ENCODE measurements at regions not wholly inside any gene's neighbourhood (a gene's known extent, or its start where the extent isn't known, plus 50 kb on each side); places are given as distances from the start of the nearest gene placed in this dataset.

DNA sequence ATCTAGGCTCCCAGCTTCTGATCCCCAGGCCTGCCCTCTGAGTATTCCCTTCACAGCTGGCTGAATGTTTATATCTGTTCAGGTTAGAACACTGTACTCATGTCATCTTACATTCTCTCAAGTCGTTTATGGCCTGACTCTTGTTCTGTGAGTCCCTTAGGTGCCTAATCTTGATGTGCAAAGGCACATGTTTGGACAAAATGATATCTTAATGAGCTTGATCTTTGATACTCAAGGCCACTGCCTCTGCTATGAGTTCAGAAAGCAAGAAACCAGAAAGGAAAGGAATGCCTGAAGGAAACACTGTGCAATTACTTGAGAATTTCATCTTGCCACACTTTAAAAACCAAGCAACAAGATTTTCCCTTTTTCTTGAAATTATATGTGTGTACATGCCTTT, 391.8 kb upstream of the ZNF608 start:
- DNase-seq (ENCODE audit: low spot score), result no peak

DNA sequence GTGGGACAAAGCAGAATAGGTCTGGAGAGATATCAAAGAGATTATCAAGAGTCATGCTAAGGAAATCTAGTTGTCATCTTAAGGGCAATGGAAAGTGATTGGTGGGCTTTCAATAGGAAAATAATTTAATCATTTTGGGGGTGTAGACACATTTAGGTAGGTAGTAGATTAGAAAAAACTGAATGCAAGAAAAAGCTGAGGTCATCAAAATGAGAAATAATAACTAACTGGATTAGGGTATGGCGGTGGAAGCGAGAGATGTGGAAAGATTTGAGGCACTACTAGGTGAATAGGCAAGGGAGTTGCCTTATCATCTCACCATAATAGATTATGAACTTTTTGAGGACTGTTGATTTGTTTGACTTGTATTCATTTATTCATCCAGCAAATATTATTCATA, 393.2 kb upstream of the ZNF608 start:
- no peak for DNase-seq (ENCODE audit: low spot score)

DNA sequence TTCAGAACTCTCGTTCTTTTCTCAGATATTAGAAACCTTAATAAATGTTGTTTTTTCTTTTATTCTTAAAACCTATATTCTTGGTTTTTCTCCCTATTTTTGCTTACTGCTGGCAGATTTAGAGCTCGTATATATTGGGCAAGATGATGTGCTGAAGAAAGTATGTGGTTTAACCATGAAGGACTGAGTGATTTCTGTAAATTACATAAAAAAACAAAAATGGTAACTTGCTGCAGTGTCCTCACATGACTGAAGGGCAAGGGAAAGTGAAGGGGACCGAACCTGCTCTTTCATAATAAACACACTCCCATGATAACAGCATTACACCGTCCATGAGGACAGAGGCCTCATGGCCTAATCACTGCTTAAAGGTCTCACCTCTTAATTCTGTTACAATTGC, 393.8 kb upstream of the ZNF608 start:
- DNase-seq (ENCODE audit: low spot score), result no peak

GRCh38 chr5:125140855-125141254, 394.4 kb upstream of the ZNF608 start:
- peak; percentile 64 for DNase-seq (ENCODE audit: low spot score)

GRCh38 chr5:125142458-125142857, 396.0 kb upstream of the ZNF608 start:
- DNase-seq (ENCODE audit: low spot score), result no peak

GRCh38 chr5:125143011-125143410, 396.6 kb upstream of the ZNF608 start:
- no peak for DNase-seq (ENCODE audit: low spot score)

GRCh38 chr5:125148076-125148475, 401.6 kb upstream of the ZNF608 start:
- no peak for DNase-seq (ENCODE audit: low spot score)

DNA sequence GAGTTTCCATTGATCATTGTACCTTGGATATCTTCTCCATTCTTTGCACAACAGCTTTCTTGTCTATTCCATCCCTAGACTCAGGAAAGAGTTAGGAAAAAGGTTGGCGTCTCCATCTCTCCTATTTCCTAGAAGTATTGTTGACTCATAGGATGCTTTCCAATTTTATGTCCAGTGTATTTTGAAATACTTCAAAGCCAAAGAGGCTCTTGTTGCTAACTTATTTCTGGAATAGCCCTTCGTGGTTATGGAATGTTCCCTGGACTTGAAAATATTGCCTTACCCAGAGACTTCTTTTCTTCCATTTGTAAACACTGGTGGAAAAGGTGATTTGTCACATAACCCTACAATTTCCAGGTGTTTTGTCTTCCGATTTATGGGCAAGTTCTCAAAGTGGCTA, 402.3 kb upstream of the ZNF608 start:
- DNase-seq (ENCODE audit: low spot score), result no peak

DNA sequence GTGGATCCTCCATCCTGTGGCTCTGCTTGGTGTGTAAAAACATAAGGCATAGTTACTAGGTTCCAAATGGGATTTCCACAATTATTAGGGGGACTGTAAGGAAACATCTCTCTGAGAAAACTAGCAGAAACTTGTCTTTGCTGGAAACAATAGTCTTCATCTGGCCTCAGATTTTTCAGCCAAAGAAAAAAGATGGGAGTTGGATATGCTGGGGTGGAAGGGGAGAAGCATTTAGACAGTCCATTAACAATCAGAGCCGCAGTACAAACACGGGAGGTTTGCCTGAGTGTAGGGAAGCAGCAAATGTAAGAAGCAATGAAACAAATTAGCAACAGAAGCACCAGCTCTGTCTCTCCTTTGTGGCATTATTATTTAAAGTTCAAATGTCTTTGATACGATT, 402.7 kb upstream of the ZNF608 start:
- DNase-seq (ENCODE audit: low spot score), result no peak

DNA sequence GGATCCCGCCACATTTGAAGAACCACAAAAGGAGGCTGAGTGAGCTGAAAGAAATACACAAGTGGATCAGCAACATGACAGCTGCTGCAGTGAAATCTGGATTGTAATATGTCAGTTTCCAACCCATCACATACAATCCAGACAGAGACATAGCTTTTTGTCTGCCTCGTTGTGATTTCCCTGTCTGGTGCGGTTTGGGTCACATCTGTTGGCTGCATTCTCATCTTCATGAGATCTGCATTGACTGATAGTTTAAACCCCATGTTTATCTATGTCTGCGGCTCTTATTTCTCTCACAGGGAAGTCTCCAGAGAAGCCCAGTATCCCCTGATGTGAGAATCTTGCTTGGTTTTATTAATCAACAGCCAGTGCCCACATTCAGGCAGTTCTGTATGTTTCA, 403.1 kb upstream of the ZNF608 start:
- DNase-seq (ENCODE audit: low spot score), result no peak

DNA sequence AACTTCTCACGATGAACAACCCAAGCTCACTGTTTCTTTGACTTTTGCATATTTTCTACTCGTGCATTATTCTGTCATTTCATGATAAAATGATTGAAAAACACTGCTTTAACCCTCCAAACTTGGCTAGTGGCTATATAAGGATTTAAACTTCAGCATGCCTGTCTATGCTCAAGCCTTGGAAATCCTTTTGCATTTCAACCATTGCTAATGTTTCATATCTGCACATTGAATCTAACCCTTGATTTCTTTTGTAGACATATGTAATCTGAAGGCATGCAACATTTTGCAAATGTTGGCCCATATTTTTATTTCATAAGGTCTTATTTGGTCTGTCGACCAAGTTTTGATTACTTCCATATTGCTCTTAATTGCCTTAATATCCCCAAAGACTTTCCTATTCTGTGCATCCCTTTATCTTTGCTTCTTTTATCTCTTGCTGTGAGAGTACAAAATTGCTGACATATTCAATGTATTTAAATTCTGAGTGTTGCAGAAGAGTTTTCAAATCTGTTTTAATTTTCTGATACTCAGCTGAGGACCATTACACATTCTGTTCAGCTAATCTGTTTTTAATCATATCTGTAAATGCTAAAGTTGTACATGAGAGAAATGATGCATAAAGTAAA, 403.7 kb upstream of the ZNF608 start:
- no peak for DNase-seq (ENCODE audit: low spot score)

DNA sequence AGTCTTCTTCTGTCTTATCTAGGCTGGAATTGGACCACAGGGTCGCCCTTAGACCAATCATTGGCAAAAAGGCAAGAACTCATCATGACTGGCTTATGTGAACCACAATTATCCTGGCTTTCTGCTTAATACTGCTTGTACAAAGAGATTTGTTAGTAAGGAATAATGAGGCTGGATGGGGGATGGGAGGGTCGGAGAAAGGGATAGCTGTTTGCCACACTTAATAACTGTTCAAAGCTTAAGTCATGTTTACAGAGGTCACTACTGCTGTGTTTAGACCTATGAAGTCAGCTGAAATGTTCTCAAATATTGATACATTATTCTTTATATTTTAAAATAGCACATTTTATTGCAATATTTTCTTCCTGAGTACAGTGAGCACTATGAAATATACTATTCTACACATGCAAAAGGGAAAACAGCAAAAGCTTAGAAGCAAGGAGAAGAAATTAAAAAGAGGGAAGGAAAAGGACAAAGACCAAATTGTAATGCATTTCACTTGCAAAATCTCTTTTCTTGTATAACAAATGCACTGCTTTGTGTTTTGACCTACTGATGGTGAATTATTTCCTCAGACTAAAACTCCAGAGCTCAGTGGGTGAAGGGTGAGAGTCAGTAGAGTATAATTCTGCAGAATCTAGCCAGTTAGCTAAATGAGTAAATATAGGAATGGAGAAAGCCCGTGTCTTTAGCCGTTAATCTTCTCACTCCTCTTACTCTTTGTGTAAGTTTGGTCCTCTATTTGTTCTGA, 404.9 kb upstream of the ZNF608 start:
- DNase-seq (ENCODE audit: low spot score), result no peak

- DNase-seq (ENCODE audit: low spot score), result no peak
Observed at GRCh38 chr5:125152044-125152443, 405.6 kb upstream of the ZNF608 start.

DNA sequence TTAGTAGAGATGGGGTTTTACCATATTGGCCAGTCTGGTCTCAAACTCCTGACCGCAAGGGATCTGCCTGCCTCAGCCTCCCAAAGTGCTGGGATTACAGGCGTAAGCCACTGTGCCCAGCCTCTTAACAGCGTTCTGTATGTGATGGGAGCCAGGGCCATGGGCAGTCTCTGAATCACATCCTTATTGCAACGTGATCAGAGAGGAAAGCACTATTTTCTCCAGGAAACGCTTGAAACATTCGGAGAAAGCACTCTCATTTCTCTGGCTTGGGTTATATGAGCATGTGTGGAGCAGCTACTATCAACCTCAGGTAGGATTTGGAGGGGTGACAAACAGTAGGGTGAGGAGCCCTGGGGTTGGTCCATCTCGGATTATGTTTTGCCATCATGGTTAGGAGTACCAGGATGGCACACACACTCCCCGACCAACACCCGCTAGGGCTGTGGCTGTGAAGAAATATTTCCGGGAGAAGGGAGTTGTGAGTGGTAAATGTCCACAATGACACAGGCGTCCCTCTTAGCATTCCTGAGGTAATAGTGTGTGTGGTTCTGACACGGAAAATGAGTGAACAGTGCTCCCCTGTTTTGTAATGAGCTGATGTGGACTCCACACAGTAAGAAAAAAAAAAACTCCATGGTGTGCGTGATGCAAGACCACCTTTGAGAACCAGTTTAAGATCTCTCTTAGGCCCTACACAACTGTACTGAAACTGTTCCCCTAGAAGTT, 406.2 kb upstream of the ZNF608 start:
- no peak for DNase-seq (ENCODE audit: low spot score)

GRCh38 chr5:125153231-125153630, 406.8 kb upstream of the ZNF608 start:
- DNase-seq (ENCODE audit: low spot score), result no peak

- DNase-seq (ENCODE audit: low spot score), result no peak
Observed at GRCh38 chr5:125154301-125155110, 408.1 kb upstream of the ZNF608 start.

DNA sequence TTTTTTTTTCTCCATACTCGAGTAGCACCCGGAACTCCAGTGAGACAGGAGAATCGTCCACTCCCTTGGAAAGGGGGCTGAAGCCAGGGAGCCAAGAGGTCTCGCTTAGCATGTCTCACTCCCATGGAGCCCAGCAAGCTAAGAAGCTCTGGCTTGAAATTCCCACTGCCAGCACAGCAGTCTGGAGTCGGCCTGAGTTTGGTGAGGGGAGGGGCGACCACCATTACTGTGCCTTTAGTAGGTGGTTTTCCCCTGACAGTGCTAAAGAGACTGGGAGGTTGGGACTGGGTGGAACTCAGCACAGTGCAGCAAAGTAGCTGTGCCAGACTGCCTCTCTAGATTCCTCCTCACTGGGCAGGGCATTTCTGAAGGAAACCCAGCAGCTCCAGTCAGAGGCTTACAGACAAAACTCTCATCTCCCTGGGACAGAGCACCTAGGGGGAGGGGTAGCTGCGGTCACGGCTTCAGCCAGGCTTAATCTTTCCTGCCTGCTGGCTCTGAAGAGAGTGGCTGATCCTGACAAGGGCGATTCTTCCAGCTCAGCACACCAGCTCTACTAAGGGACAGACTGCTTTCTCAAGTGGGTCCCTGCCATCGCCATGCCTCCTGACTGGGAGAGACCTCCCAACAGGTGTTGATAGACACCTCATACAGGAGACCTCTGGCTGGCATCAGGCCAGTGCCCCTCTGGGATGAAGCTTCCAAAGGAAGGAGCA, 414.5 kb upstream of the ZNF608 start:
- no peak for DNase-seq (ENCODE audit: low spot score)

- no peak for DNase-seq (ENCODE audit: low spot score)
Observed at GRCh38 chr5:125162714-125163113, 416.3 kb upstream of the ZNF608 start.

- DNase-seq (ENCODE audit: low spot score), result no peak
Observed at GRCh38 chr5:125169396-125169795, 423.0 kb upstream of the ZNF608 start.

GRCh38 chr5:125171641-125172040, 425.2 kb upstream of the ZNF608 start:
- DNase-seq (ENCODE audit: low spot score), result no peak

DNA sequence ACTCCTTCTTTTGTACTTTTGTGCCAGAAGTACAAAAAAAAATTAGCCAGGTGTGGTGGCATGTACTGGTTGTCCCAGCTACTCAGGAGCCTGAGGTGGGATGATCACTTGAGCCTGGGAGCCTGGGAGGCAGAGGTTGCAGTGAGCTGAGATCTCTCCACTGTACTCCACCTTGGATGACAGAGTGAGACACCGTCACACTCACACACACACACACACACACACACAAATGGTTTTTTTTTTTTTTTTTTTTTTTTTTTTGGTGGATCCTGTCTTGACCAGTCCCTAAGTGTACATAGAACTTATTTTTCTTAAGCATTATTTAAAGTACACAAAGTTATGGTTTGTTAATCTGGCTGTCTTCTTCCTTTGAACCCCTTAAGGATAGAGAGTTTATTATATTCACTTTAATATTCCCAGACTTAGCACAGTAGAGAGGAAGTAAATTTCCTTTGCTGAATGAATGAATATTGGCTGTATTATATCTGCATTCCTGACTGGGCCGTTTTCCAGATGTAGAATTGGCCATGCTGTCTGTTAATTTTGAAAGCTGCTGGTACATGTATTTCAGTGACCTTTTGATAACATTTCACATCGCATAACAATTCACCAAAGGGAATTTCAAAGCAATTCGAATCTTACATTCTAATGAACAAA, 429.0 kb upstream of the ZNF608 start:
- DNase-seq (ENCODE audit: low spot score), result no peak
